ENCODE measurements at regions not wholly inside any gene's neighbourhood (a gene's known extent, or its start where the extent isn't known, plus 50 kb on each side); places are given as distances from the start of the nearest gene placed in this dataset.

GRCh38 chr6:121584586-121585369 lies 149.3 kb downstream of the GJA1 start:
- Histone ChIP-seq H3K79me2 (ENCODE audit: control insufficient read depth, insufficient read depth, low read length) (no peaks in the 10 kb centered on the region), H3K27ac (ENCODE audit: control insufficient read depth, insufficient read depth) (no peak overlapping the region), H2AFZ (ENCODE audit: control insufficient read depth, low read depth, low read length) (no peak overlapping the region), H4K20me1 (ENCODE audit: control insufficient read depth, insufficient read depth) (no peaks in the 10 kb centered on the region), H3K9ac (ENCODE audit: control insufficient read depth, insufficient read depth, low read length) (no peak overlapping the region), H3K4me2 (ENCODE audit: control insufficient read depth, insufficient read depth) (no peak overlapping the region), H3K4me1 (ENCODE audit: control insufficient read depth, insufficient read depth, low read length) (no peaks in the 10 kb centered on the region), H3K9me3 (replicated peaks; ENCODE audit: control insufficient read depth, insufficient read depth, low read length) (no peaks in the 10 kb centered on the region), H3K4me3 (no peak overlapping the region), H3K36me3 (ENCODE audit: control insufficient read depth in 2 of 2, insufficient read depth in 2 of 2, low read length in 1 of 2) (no peaks in the 10 kb centered on the region), H3K27me3 (replicated peaks in 1 of 2; ENCODE audit: control insufficient read depth in 2 of 2, insufficient read depth in 2 of 2, low read length in 1 of 2) (no peaks in the 10 kb centered on the region)
- intact Hi-C loops (cut with micrococcal nuclease; ENCODE audit: unreplicated experiment) (no loop called here), in situ Hi-C loops (cut with MboI) (no loop called here)
- 36% methylated on average over 4 of the region's 4 CpGs for WGBS (ENCODE audit: insufficient coverage, insufficient replicate concordance, low lambda C conversion rate, missing lambda C conversion rate)
- CTCF ChIA-PET = no interaction called here
- ATAC-seq (no peak), DNase-seq (ENCODE audit: low read depth, low spot score) (no peak), FAIRE-seq (no peak)
- SMC1A ChIA-PET (ENCODE audit: uncharacterized antibody, unreplicated experiment) = no interaction called here
- RAD21 ChIA-PET (ENCODE audit: unreplicated experiment) = no interaction called here
- BruUV-seq (replicated peaks) = no TSS peak
- POLR2A ChIA-PET = no interaction called here
- TF ChIP-seq SMAD1 (IDR thresholded peaks at IDR 0.05; ENCODE audit: low read depth, partially characterized antibody) (no peak), CREM (IDR thresholded peaks at IDR 0.05; ENCODE audit: low read depth) (no peak), ESRRA (IDR thresholded peaks at IDR 0.05; ENCODE audit: low read length) (no peak), PAX5 (IDR thresholded peaks at IDR 0.05; ENCODE audit: borderline replicate concordance, low read depth, low read length) (no peak), PBX3 (IDR thresholded peaks at IDR 0.05; ENCODE audit: insufficient replicate concordance, low read depth, low read length) (no peak), DPF2 (IDR thresholded peaks at IDR 0.05) (no peak), STAT3 (IDR thresholded peaks at IDR 0.05; ENCODE audit: low read depth, low read length) (no peak), SMARCA5 (IDR thresholded peaks at IDR 0.05) (no peak), MAX (IDR thresholded peaks at IDR 0.05; ENCODE audit: low read depth, low read length) (no peak), ATF3 (IDR thresholded peaks at IDR 0.05; ENCODE audit: borderline replicate concordance, extremely low read depth, low read depth, low read length) (no peak), RB1 (IDR thresholded peaks at IDR 0.05; ENCODE audit: borderline replicate concordance) (no peak), TCF7 (IDR thresholded peaks at IDR 0.05; ENCODE audit: borderline replicate concordance) (no peak), SUZ12 (IDR thresholded peaks at IDR 0.05; ENCODE audit: unreplicated experiment) (no peak), SKIL (IDR thresholded peaks at IDR 0.05; ENCODE audit: low read depth, poor library complexity, severe bottlenecking) (no peak), JUNB (IDR thresholded peaks at IDR 0.05) (no peak), PRDM15 (CRISPR knock-in tag; IDR thresholded peaks at IDR 0.05) (no peak), BACH1 (IDR thresholded peaks at IDR 0.05; ENCODE audit: borderline replicate concordance) (no peak), NR2C2 (IDR thresholded peaks at IDR 0.05; ENCODE audit: borderline replicate concordance, control insufficient read depth, insufficient read length, low read depth) (no peak)

Data from GM12878 (cell line).